GM15510 (cell line): ENCODE measurements at regions not wholly inside any gene's neighbourhood (a gene's known extent, or its start where the extent isn't known, plus 50 kb on each side); places are given as distances from the start of the nearest gene placed in this dataset.

Experiments used
- POLR2A ChIP-seq: IDR thresholded peaks from 3 replicates; pipeline ENCODE4 v1.6.1; 2011; ENCODE audit warnings: borderline replicate concordance; ENCODE audit not compliant: insufficient read length; ENCODE audit errors: extremely low read depth

DNA sequence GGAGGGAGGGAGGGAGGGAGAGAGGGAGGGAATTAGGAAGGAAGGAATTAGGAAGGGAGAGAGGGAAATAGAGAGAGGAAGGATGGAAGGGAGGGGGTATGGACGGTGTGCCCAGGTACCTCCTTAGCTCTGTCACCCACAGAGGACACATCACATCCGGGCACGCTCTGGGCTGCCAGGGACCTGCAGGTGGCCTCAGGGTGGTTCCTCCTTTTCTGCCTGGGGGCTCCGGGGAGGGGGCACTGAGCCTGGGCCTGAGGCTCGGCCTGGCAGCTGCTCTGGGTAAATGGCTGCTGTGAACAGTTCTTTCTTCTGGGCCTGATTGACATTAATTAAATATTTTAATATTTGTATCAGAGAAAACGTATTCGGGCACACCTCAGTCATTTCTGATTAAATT is 733.5 kb downstream of the BRD1 start:
- no peak for TF ChIP-seq POLR2A

DNA sequence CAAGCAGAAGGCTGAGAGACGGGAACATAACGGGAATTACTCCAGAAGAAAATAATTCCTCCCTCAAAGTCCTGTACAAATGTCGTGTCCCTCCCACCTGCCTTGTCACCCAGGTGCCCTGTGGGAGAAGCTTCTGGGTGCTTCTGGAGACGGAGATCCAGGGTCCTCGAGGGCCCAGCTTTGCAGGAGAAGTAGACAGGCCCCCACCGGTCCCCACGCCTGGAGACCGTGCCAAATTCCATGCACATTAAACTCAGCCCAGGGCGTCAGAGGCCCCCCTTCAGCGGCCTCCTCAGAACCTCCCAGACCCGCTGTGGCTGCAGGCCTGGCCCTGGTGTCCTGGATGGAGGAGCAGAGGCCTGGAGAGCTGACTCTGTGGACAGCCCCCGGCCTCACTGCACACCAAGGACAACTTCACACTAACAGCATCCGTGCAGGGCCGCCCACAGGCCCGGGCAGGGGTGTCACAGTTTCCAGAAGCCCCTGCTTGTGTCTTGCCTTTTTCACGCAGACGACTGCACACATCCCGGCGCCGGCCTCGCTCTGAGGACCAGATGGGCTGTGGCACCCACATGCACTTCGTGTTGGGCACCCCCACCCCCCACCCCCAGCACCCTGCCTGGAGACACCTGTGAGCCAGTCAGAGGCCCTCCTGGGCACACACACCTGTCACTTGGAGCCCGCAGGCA is 734.3 kb downstream of the BRD1 start:
- no peak for TF ChIP-seq POLR2A

DNA sequence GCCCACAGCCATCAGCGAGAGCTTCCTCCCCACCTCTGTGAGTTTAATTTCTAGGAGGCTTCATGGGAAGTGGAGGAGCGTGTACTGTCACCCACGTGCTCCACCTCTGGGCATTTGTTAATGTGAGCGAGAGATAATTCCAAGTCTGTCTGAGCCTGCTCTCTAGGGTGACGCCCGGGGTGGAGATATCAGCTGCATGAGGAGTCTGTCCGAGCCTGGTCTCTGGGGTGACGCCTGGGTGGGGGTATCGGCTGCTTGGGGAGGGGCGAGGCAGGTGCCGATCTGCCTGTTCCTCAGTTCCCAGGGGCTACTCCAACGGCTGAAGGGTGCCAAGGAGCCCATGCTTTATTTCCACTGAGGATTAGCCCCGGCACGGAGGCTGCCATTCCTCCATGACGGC is 735.0 kb downstream of the BRD1 start:
- TF ChIP-seq POLR2A, result no peak

DNA sequence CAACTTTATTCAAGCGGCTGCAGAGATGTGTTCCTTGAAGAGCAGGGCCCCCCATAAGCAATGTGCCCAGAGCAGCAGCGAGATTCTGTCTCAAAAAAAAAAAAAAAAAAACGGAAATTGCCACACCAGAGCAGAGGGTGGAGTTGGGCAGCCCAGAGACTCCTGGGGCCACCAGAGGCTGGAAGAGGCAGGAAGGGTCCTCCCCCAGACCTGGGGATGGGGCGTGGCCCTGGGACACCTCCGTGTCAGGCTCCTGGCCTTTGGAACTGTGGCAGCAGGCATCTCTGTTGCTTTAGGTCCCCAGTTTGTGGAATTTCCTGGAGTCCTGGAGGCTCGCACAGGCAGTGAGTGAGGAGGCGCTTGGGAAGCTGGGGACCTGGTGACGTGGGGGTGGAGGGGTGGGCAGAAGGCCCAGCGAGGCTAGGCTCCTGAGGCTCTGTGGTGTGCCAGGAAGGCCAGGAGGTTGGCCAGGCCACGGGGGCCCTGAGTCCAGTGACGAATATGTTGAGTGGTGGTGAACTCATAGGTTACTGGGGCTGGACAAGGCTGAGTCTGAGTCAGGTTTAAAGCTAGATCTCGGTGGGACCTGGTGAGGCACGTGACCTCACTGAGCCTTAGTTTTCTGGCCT is 735.6 kb downstream of the BRD1 start:
- TF ChIP-seq POLR2A, result no peak

DNA sequence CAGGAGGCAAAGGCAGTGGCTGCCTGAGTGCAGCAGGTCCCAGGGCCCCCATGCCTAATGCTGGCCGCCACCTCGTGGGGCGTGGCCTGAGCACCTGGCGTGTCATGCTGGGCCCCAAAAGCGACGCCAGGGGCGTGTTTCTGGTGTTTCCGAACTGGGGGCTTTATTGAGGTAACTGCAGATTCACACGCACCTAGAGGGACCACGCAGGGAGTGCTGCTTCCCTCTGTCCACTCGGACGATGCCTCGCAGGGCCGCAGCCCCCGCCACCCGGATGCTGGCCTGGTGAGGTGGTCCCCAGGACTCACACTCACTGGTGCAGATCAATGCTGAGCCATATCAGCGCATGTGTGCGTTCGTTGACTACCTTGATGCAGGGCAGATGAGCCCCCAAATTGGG is 736.2 kb downstream of the BRD1 start:
- no peak for TF ChIP-seq POLR2A

DNA sequence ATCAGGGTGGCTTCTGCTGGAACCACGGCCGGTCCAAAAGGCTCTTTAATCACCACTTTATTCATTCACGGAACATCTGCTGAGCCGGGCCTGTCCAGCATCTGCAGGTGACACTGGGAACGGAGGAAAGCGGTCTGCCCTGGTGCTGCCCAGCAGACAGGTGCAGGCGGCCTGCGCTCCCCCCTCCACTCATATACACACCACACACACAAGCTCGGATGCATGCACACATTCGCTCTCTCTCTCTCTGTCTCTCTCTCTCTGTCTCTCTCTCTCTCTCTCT is 736.9 kb downstream of the BRD1 start:
- TF ChIP-seq POLR2A, result no peak

DNA sequence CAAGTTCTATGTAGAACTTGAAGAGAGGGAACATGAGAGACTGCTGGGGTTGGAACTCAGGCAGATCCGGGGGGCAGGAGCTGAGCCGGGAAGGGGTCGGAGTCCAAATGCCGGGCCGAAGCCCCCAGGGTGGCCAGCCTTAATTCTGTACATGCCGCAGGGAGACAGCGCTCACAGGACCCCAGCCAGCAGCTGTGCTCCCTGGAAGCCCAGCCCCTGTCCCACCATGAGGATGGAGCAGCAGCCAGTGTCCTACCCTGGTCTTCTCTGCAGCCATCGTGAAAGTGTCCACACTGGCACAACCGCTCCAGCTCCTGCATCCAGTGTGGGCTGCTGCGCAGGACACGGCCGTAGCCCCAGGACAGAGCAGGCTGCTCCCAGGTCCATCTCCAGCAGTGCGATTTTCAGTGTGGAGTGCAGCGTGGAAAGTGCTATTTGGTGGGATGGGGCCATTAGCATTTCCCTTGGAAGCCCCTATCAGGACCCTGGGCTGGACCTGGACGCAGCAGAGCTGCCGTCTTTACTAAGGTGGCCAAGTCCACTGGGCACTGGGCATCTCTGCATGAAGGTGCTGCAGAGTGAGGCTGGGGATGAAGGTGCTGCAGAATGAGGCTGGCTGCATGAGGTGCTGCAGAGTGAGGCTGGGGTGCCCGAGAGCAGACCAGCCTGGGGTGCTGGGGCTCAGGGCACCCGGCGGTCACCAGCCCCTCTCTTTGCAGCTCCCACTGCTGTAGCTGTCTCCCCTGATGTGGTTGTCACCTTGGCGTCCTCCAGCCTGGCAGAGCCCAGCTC is 737.4 kb downstream of the BRD1 start:
- no peak for TF ChIP-seq POLR2A

DNA sequence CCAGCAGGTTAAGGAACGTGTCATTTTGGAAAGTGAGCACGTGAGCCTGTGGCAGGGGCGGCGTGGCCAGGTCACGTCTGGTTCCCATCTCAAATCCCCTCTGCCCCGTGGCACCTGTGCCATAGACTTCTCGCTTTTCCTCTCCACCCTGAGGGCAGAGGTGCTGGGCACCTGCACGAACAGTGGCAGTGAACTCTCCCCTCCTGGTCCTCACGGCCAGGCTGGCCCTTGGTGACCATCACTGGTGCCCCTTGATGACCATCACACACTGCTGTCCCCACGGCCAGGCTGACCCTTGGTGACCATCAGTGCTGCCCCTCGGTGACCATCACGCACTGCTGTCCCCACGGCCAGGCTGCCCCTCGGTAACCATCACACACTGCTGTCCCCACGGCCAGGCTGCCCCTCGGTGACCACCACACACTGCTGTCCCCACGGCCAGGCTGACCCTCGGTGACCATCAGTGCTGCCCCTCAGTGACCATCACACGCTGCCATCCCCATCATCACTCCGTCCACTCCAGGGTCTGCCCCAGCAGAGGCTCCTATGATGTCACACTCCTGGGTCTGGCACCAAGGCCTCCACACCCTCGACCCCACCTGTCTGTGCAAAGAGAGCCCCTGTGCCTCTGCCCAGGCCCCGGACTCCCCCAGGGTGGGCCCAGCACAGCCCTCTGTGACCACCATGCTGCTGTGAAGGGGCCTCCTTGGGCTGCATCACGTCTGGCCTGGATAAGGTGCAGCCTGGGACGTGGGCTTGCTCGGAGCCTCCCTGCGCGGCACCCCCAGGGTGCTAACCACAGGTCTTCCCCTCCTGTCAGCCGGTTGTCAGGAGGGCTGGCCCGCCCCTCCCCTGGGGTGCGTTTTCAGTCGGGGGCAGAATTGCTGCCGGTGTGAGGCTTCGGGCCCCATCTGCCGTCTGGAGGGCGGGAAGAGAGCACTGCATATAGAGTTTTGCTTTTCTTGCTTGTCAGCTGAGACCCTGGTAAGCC is 738.6 kb downstream of the BRD1 start:
- no peak for TF ChIP-seq POLR2A

DNA sequence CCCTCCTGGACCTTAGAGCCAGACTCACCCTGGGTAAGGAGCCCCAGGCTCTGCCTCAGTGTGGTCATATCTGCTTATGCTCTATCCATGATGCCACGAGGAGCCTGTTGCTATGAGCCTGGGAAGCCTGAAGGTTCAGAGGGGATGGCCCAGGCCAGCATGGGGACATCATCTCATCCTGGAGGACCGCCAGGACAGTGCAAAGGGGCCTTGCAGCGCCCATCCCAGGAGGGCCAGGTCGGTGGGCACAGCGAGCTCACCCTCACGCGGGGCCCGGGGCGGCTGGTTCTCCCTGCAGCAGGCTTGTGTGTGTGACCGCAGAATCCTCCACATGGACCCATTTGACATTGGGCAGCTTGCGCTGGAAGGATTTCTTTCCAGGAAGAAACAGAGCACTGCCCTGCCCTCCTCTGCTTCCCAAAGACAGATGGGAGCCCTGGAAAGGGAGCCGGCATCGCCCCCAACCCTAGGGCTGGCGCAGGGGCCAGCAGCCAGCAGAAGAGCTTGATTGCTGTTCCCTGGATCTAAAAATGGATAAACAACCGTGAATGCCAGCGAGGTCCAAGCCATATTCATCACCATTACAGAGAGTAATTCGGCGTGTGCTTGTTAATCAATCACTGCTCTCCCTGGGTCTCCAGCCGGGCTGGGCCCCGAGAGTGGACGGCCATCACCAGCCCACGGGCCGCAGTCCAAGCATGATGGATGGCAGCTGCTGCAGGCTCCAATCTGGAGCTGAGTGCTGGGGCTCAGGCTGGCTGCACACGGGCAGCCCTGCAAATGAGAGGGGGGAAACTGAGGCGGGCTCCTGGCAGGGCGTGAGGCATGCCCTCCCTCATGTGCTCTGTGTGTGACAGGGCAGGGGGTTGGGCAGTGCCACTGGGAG is 739.7 kb downstream of the BRD1 start:
- TF ChIP-seq POLR2A, result no peak

DNA sequence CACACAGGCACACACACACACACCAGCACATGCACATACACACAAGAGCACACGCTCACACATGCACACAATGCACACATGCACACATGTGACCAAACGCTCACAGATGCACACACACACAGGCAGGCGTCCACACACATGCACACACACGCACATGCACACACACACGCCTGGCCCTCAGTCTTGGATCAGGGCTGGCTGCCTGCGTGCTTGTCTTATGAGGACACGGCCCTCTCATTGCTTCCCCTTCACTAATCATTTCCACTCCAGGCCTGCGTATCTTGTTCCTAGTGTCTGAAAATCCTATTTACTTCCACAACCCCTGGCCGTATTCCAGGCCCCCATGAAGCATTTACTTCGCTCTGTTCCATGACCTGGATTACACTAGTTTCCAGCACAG is 740.5 kb downstream of the BRD1 start:
- no peak for TF ChIP-seq POLR2A

DNA sequence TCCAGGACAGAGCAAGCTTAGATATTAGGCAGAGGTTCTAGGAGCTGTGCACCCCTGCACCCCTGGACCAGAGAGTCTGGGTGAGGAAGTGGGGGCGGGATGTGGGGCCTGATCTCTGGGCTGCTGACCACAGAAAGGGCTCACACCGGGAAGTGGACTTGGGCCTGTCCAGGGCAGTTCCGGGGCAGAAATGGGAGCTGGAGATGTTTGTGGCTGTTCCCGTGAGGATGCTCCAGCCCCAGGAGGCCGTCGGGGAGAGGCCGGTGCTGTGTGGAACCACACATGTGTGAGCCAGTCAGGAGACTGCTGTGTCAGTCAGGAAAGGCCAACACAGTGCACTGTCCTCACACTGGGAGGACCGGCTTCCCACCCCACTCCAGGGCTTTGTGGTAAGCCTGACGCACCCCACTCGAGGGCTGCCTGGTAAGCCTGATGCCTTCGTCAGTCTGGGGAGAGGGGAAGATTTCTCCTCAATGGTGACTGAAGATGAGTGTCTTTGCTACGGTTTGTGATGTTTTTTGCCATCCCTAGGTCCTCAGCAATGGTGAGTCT is 741.0 kb downstream of the BRD1 start:
- no peak for TF ChIP-seq POLR2A

DNA sequence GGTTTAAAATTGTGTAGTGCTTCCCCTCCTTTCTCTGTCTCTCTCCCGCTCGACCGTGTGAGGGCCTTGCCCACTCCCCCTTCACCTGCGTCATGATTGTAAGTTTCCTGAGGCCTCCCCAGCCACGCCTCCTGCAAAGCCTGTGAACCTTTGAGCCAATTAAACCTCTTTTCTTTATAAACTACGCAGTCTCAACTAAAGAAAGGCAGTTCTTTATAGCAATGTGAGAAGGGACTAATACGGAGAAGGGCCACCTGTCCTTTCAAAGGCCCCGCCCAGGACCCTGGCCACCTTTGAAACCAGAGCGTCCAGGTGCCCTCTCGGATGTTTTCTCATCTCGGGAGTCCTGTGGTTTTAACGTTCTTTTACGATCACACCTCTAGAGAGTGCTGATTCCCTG is 741.5 kb downstream of the BRD1 start:
- no peak for TF ChIP-seq POLR2A

DNA sequence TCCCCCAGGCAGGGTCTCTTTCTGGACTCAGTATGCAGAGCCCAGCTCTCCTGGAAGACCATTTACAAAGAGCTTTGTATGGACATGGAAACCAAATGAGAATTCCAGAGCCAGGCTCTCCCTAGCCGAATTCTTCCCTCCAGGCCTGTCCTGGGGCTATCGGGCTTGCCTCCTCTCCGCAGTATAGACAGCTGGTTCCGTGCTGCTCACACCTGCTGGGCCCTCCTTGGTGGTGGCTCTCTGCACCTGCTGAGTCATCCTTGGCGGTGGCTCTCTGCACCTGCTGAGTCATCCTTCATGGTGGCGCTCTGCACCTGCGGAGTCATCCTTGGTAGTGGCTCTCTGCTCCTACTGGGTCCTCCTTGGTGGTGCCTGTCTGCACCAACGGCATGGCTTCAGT is 743.5 kb downstream of the BRD1 start:
- TF ChIP-seq POLR2A, result no peak

DNA sequence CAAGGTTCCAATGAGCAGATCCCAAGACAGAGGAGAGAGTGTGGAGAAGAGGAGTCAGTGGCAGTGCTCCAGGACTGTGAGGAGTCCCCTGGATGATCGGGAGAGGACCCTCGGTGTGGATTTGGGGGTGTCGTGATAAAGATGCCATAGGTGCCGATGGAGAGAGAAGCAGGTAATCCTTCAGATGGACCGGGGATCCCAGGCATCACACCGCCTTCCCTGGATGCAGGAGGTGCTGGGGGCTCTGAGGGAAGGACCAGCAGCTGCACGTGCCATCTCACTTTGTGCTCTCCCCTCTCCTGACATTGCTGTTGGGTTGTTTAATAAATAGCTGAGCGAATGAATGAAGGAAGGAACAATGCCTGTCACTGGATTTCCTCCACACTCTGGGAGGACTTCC is 744.1 kb downstream of the BRD1 start:
- no peak for TF ChIP-seq POLR2A
